ENCODE measurements at regions not wholly inside any gene's neighbourhood (a gene's known extent, or its start where the extent isn't known, plus 50 kb on each side); places are given as distances from the start of the nearest gene placed in this dataset.

GRCh38 chr1:112239683-112240330 lies 156.2 kb upstream of the CTTNBP2NL start:
- Histone ChIP-seq H3K9me3 (ENCODE audit: insufficient read depth, low read length) (peaks cover 8% of the 10 kb centered on the region; the same call in 1 of the 2 replicates), H3K27me3 (ENCODE audit: insufficient read depth, insufficient read length) (no peaks in the 10 kb centered on the region), H3K4me3 (ENCODE audit: insufficient read length, low read depth) (no peak overlapping the region), H3K4me1 (ENCODE audit: insufficient read depth, insufficient read length) (peaks cover 3% of the 10 kb centered on the region), H3K36me3 (ENCODE audit: insufficient read depth, insufficient read length, low read length) (no peaks in the 10 kb centered on the region), H3K9ac (ENCODE audit: insufficient read length, low read depth) (no peak overlapping the region)
- DNase-seq (ENCODE audit: low read depth, low spot score) = no peak
- TF ChIP-seq YY1 (IDR thresholded peaks at IDR 0.05; ENCODE audit: insufficient read depth, insufficient read length) (no peak), ZNF274 (IDR thresholded peaks at IDR 0.05; ENCODE audit: low read depth, low read length) (no peak), SUZ12 (IDR thresholded peaks at IDR 0.05; ENCODE audit: extremely low read depth, insufficient read depth, insufficient read length) (no peak)

GRCh38 chr1:112242470-112242869 lies 153.5 kb upstream of the CTTNBP2NL start:
- no peaks in the 10 kb centered on the region for H3K36me3 ChIP-seq (ENCODE audit: insufficient read depth, insufficient read length, low read length)
- H3K27me3 ChIP-seq (ENCODE audit: insufficient read depth, insufficient read length) = no peaks in the 10 kb centered on the region
- H3K4me1 ChIP-seq (ENCODE audit: insufficient read depth, insufficient read length) = peaks cover 3% of the 10 kb centered on the region
- TF ChIP-seq YY1 (IDR thresholded peaks at IDR 0.05; ENCODE audit: insufficient read depth, insufficient read length) = no peak
- TF ChIP-seq ZNF274 (IDR thresholded peaks at IDR 0.05; ENCODE audit: low read depth, low read length) = no peak
- no peak for TF ChIP-seq SUZ12 (IDR thresholded peaks at IDR 0.05; ENCODE audit: extremely low read depth, insufficient read depth, insufficient read length)
- DNase-seq (ENCODE audit: low read depth, low spot score) = no peak
- no peak overlapping the region for H3K4me3 ChIP-seq (ENCODE audit: insufficient read length, low read depth)
- H3K9ac ChIP-seq (ENCODE audit: insufficient read length, low read depth) = no peak overlapping the region
- peaks cover 8% of the 10 kb centered on the region; the same call in 1 of the 2 replicates for H3K9me3 ChIP-seq (ENCODE audit: insufficient read depth, low read length)

GRCh38 chr1:112244131-112244530 lies 151.9 kb upstream of the CTTNBP2NL start:
- peaks cover 9% of the 10 kb centered on the region for H3K4me1 ChIP-seq (ENCODE audit: insufficient read depth, insufficient read length)
- no peaks in the 10 kb centered on the region for H3K27me3 ChIP-seq (ENCODE audit: insufficient read depth, insufficient read length)
- no peak overlapping the region for H3K4me3 ChIP-seq (ENCODE audit: insufficient read length, low read depth)
- no peak overlapping the region for H3K9ac ChIP-seq (ENCODE audit: insufficient read length, low read depth)
- peaks cover 8% of the 10 kb centered on the region; the same call in 1 of the 2 replicates for H3K9me3 ChIP-seq (ENCODE audit: insufficient read depth, low read length)
- DNase-seq (ENCODE audit: low read depth, low spot score) = no peak
- TF ChIP-seq SUZ12 (IDR thresholded peaks at IDR 0.05; ENCODE audit: extremely low read depth, insufficient read depth, insufficient read length) = no peak
- no peak for TF ChIP-seq YY1 (IDR thresholded peaks at IDR 0.05; ENCODE audit: insufficient read depth, insufficient read length)
- no peak for TF ChIP-seq ZNF274 (IDR thresholded peaks at IDR 0.05; ENCODE audit: low read depth, low read length)
- H3K36me3 ChIP-seq (ENCODE audit: insufficient read depth, insufficient read length, low read length) = no peaks in the 10 kb centered on the region

GRCh38 chr1:112245114-112245513 lies 150.9 kb upstream of the CTTNBP2NL start:
- H3K4me3 ChIP-seq (ENCODE audit: insufficient read length, low read depth) = no peak overlapping the region
- no peak for TF ChIP-seq YY1 (IDR thresholded peaks at IDR 0.05; ENCODE audit: insufficient read depth, insufficient read length)
- TF ChIP-seq SUZ12 (IDR thresholded peaks at IDR 0.05; ENCODE audit: extremely low read depth, insufficient read depth, insufficient read length) = no peak
- TF ChIP-seq ZNF274 (IDR thresholded peaks at IDR 0.05; ENCODE audit: low read depth, low read length) = no peak
- no peaks in the 10 kb centered on the region for H3K27me3 ChIP-seq (ENCODE audit: insufficient read depth, insufficient read length)
- peaks cover 6% of the 10 kb centered on the region for H3K4me1 ChIP-seq (ENCODE audit: insufficient read depth, insufficient read length)
- no peaks in the 10 kb centered on the region for H3K36me3 ChIP-seq (ENCODE audit: insufficient read depth, insufficient read length, low read length)
- no peak for DNase-seq (ENCODE audit: low read depth, low spot score)
- peaks cover 8% of the 10 kb centered on the region; the same call in 1 of the 2 replicates for H3K9me3 ChIP-seq (ENCODE audit: insufficient read depth, low read length)
- H3K9ac ChIP-seq (ENCODE audit: insufficient read length, low read depth) = no peak overlapping the region

GRCh38 chr1:112247036-112247597 lies 148.9 kb upstream of the CTTNBP2NL start:
- Histone ChIP-seq H3K9me3 (ENCODE audit: insufficient read depth, low read length) (no peaks in the 10 kb centered on the region), H3K36me3 (ENCODE audit: insufficient read depth, insufficient read length, low read length) (no peaks in the 10 kb centered on the region), H3K4me1 (ENCODE audit: insufficient read depth, insufficient read length) (peaks cover 6% of the 10 kb centered on the region), H3K27me3 (ENCODE audit: insufficient read depth, insufficient read length) (no peaks in the 10 kb centered on the region), H3K4me3 (ENCODE audit: insufficient read length, low read depth) (no peak overlapping the region), H3K9ac (ENCODE audit: insufficient read length, low read depth) (no peak overlapping the region)
- DNase-seq (ENCODE audit: low read depth, low spot score) = no peak
- TF ChIP-seq YY1 (IDR thresholded peaks at IDR 0.05; ENCODE audit: insufficient read depth, insufficient read length) (no peak), ZNF274 (IDR thresholded peaks at IDR 0.05; ENCODE audit: low read depth, low read length) (no peak), SUZ12 (IDR thresholded peaks at IDR 0.05; ENCODE audit: extremely low read depth, insufficient read depth, insufficient read length) (no peak)

- Histone ChIP-seq H3K4me3 (ENCODE audit: insufficient read length, low read depth) (no peak overlapping the region), H3K9me3 (ENCODE audit: insufficient read depth, low read length) (no peaks in the 10 kb centered on the region), H3K27me3 (ENCODE audit: insufficient read depth, insufficient read length) (no peaks in the 10 kb centered on the region), H3K36me3 (ENCODE audit: insufficient read depth, insufficient read length, low read length) (no peaks in the 10 kb centered on the region), H3K9ac (ENCODE audit: insufficient read length, low read depth) (no peak overlapping the region), H3K4me1 (ENCODE audit: insufficient read depth, insufficient read length) (peaks cover 6% of the 10 kb centered on the region)
- no peak for TF ChIP-seq ZNF274 (IDR thresholded peaks at IDR 0.05; ENCODE audit: low read depth, low read length)
- no peak for DNase-seq (ENCODE audit: low read depth, low spot score)
Observed at GRCh38 chr1:112247961-112248360, 148.1 kb upstream of the CTTNBP2NL start.

GRCh38 chr1:112250892-112251291 lies 145.1 kb upstream of the CTTNBP2NL start:
- no peaks in the 10 kb centered on the region for H3K27me3 ChIP-seq (ENCODE audit: insufficient read depth, insufficient read length)
- H3K4me3 ChIP-seq (ENCODE audit: insufficient read length, low read depth) = no peak overlapping the region
- DNase-seq (ENCODE audit: low read depth, low spot score) = no peak
- H3K9me3 ChIP-seq (ENCODE audit: insufficient read depth, low read length) = no peaks in the 10 kb centered on the region
- no peaks in the 10 kb centered on the region for H3K36me3 ChIP-seq (ENCODE audit: insufficient read depth, insufficient read length, low read length)
- TF ChIP-seq YY1 (IDR thresholded peaks at IDR 0.05; ENCODE audit: insufficient read depth, insufficient read length) = no peak
- no peak for TF ChIP-seq SUZ12 (IDR thresholded peaks at IDR 0.05; ENCODE audit: extremely low read depth, insufficient read depth, insufficient read length)
- no peak for TF ChIP-seq ZNF274 (IDR thresholded peaks at IDR 0.05; ENCODE audit: low read depth, low read length)
- peaks cover 11% of the 10 kb centered on the region for H3K4me1 ChIP-seq (ENCODE audit: insufficient read depth, insufficient read length)
- no peak overlapping the region for H3K9ac ChIP-seq (ENCODE audit: insufficient read length, low read depth)
